ENCODE measurements at regions not wholly inside any gene's neighbourhood (a gene's known extent, or its start where the extent isn't known, plus 50 kb on each side); places are given as distances from the start of the nearest gene placed in this dataset.
"Not testable (repeated sequence)": the region's sequence is repeated elsewhere in the genome, so short reads cannot be mapped to it uniquely, and the experiment has no call there.

DNA sequence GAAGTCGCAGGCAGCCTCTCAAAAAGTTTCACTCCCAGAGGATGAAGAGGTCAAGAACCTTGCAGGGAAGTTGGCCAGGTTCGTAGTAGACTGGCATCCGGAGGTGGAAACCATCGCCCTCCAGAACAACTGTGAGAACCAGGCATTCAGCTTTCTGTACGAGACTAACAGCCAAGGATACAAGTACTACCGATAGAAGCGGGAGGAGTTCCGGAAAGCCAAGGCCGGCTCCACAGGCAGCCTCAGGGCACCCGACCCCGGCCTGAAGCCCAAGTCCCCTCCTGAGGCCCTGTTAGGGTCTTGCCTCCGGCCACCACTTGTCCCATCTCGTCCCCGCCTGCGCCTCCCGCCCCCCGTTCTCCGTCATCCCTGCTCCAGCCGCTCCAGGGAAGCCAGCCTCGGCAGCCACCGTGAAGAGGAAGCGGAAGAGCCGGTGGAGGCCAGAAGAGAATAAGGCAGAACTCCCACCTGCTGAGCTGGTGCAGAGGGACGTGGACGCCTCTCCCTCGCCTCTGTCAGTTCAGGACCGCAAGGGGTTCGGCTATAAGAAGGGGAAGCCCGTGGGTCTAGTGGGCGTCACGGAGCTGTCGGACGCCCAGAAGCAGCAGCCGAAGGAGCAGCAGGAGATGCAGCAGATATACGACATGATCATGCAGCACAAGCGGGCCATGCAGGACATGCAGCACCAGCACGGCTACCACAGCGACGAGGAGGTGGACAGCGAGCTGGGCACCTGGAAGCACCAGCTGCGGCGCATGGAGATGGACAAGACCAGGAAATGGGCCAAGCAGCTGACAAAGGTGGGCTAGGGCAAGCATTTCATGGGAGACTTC is 366.8 kb upstream of the ATXN7L3B start:
- Histone ChIP-seq H3K4me3 (no peak overlapping the region), H3K4me1 (ENCODE audit: insufficient read depth) (no peaks in the 10 kb centered on the region), H3K9me3 (ENCODE audit: low read depth) (no peaks in the 10 kb centered on the region), H3K27me3 (no peaks in the 10 kb centered on the region), H3K27ac (no peak overlapping the region), H3K4me2 (no peak overlapping the region), H4K20me1 (ENCODE audit: insufficient read depth, poor library complexity, severe bottlenecking) (no peaks in the 10 kb centered on the region), H3K79me2 (no peaks in the 10 kb centered on the region), H2AFZ (no peak overlapping the region), H3K9me2 (replicated peaks; ENCODE audit: insufficient read depth) (no peaks in the 10 kb centered on the region), H3K36me3 (replicated peaks; ENCODE audit: insufficient read depth, low read depth) (no peaks in the 10 kb centered on the region)
- 94% methylated on average over 41 of the region's 42 CpGs for WGBS (ENCODE audit: low lambda C conversion rate, missing lambda C conversion rate)
- DNase-seq (ENCODE audit: low spot score): no peak
- TF ChIP-seq, protein P1, sequence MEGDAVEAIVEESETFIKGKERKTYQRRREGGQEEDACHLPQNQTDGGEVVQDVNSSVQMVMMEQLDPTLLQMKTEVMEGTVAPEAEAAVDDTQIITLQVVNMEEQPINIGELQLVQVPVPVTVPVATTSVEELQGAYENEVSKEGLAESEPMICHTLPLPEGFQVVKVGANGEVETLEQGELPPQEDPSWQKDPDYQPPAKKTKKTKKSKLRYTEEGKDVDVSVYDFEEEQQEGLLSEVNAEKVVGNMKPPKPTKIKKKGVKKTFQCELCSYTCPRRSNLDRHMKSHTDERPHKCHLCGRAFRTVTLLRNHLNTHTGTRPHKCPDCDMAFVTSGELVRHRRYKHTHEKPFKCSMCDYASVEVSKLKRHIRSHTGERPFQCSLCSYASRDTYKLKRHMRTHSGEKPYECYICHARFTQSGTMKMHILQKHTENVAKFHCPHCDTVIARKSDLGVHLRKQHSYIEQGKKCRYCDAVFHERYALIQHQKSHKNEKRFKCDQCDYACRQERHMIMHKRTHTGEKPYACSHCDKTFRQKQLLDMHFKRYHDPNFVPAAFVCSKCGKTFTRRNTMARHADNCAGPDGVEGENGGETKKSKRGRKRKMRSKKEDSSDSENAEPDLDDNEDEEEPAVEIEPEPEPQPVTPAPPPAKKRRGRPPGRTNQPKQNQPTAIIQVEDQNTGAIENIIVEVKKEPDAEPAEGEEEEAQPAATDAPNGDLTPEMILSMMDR (IDR thresholded peaks at IDR 0.05; ENCODE audit: poor library complexity): no peak
- no peak for TF ChIP-seq EZH2phosphoT487 (IDR thresholded peaks at IDR 0.05; ENCODE audit: low read depth, severe bottlenecking, unreplicated experiment)
- no peak for TF ChIP-seq EZH2 (IDR thresholded peaks at IDR 0.05; ENCODE audit: borderline replicate concordance)

DNA sequence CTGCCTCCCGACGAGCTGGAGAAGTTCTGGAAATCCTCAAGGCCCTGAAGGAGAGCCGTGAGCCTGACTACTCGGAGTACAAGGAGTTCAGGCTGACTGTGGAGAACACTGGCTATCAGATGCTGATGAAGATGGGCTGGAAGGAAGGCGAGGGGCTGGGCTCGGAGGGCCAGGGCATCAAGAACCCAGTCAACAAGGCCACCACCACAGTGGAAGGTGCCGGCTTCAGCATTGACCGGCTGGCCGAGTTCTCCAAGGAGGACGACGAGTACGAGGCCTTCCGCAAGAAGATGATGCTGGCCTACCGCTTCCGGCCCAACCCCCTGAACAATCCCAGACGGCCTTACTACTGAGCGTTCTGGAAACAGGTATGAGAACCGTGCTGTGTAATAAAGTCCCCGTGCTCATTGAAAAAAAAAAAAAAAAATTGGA is 366.1 kb upstream of the ATXN7L3B start:
- DNase-seq (ENCODE audit: low spot score): no peak
- H3K27ac ChIP-seq: no peak overlapping the region
- H3K4me1 ChIP-seq (ENCODE audit: insufficient read depth): no peaks in the 10 kb centered on the region
- H3K79me2 ChIP-seq: no peaks in the 10 kb centered on the region
- H3K27me3 ChIP-seq: no peaks in the 10 kb centered on the region
- no peak overlapping the region for H2AFZ ChIP-seq
- no peaks in the 10 kb centered on the region for H3K9me3 ChIP-seq (ENCODE audit: low read depth)
- no peak overlapping the region for H3K4me2 ChIP-seq
- WGBS (ENCODE audit: low lambda C conversion rate, missing lambda C conversion rate): 96% methylated on average over 19 of the region's 19 CpGs
- TF ChIP-seq, protein P1 (IDR thresholded peaks at IDR 0.05; ENCODE audit: poor library complexity): no peak
- TF ChIP-seq EZH2phosphoT487 (IDR thresholded peaks at IDR 0.05; ENCODE audit: low read depth, severe bottlenecking, unreplicated experiment) (no peak), EZH2 (IDR thresholded peaks at IDR 0.05; ENCODE audit: borderline replicate concordance) (no peak)
- no peaks in the 10 kb centered on the region for H3K9me2 ChIP-seq (replicated peaks; ENCODE audit: insufficient read depth)
- no peak overlapping the region for H3K4me3 ChIP-seq
- no peaks in the 10 kb centered on the region for H3K36me3 ChIP-seq (replicated peaks; ENCODE audit: insufficient read depth, low read depth)
- no peaks in the 10 kb centered on the region for H4K20me1 ChIP-seq (ENCODE audit: insufficient read depth, poor library complexity, severe bottlenecking)

DNA sequence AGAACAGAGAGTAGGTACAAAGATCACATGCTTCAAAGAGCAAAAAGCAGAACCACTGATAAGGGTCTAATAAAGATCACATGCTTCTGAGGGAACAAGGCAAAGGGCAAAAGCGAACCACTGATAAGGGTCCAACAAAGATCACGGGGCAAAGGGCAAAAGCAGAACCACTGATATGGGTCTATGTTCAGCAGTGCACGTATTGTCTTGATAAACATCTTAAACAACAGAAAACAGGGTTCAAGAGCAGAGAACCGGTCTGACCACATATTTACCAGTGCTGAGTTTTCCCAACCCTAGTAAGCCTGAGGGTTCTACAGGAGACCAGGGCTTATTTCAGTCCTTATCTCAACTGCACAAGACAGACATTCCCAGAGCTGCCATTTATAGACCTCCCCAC is 362.7 kb upstream of the ATXN7L3B start:
- H3K36me3 ChIP-seq (replicated peaks; ENCODE audit: insufficient read depth, low read depth); H2AFZ ChIP-seq; DNase-seq (ENCODE audit: low spot score); H3K9me2 ChIP-seq (replicated peaks; ENCODE audit: insufficient read depth); H3K27ac ChIP-seq; H3K9me3 ChIP-seq (ENCODE audit: low read depth); H3K4me3 ChIP-seq; H3K27me3 ChIP-seq; H4K20me1 ChIP-seq (ENCODE audit: insufficient read depth, poor library complexity, severe bottlenecking); H3K4me1 ChIP-seq (ENCODE audit: insufficient read depth); H3K4me2 ChIP-seq; H3K79me2 ChIP-seq: not testable (repeated sequence)
- WGBS (ENCODE audit: low lambda C conversion rate, missing lambda C conversion rate): 46% methylated on average over 4 of the region's 4 CpGs

DNA sequence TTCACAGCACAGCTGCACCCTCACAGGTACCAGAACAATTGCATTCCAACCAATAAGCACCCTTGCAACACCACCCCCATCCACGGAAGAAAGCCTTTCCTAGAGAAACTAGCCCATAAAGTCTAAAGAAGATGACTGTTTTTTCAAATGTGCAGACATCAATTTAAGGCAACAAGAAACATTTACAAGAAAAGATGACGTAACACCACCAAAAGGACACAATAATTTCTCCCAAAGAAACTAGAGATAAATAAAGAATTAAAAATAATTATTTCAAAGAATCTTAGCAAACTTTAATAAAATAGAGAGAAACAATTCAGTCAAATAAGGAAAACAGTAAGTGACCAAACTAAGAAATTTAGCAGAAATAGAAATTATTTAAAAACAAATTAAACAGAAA is 352.3 kb upstream of the ATXN7L3B start:
- TF ChIP-seq, protein P1 (IDR thresholded peaks at IDR 0.05; ENCODE audit: poor library complexity): no peak
- TF ChIP-seq EZH2phosphoT487 (IDR thresholded peaks at IDR 0.05; ENCODE audit: low read depth, severe bottlenecking, unreplicated experiment): no peak
- no peak for TF ChIP-seq EZH2 (IDR thresholded peaks at IDR 0.05; ENCODE audit: borderline replicate concordance)
- H3K4me1 ChIP-seq (ENCODE audit: insufficient read depth): no peaks in the 10 kb centered on the region
- 48% methylated on average over 2 of the region's 2 CpGs for WGBS (ENCODE audit: low lambda C conversion rate, missing lambda C conversion rate)

More for the DNA sequence above, 352.3 kb upstream of the ATXN7L3B start:
- H2AFZ ChIP-seq: no peak overlapping the region
- no peaks in the 10 kb centered on the region for H3K9me2 ChIP-seq (replicated peaks; ENCODE audit: insufficient read depth)
- H3K36me3 ChIP-seq (replicated peaks; ENCODE audit: insufficient read depth, low read depth): no peaks in the 10 kb centered on the region
- H3K4me2 ChIP-seq: no peak overlapping the region
- no peaks in the 10 kb centered on the region for H4K20me1 ChIP-seq (ENCODE audit: insufficient read depth, poor library complexity, severe bottlenecking)
- DNase-seq (ENCODE audit: low spot score): no peak
- H3K4me3 ChIP-seq: no peak overlapping the region
- no peaks in the 10 kb centered on the region for H3K79me2 ChIP-seq
- H3K27me3 ChIP-seq: no peaks in the 10 kb centered on the region
- H3K9me3 ChIP-seq (ENCODE audit: low read depth): no peaks in the 10 kb centered on the region
- H3K27ac ChIP-seq: no peak overlapping the region

Data from hepatocyte (in vitro differentiated cells).